IMR-90 (cell line): ENCODE measurements at regions not wholly inside any gene's neighbourhood (a gene's known extent, or its start where the extent isn't known, plus 50 kb on each side); places are given as distances from the start of the nearest gene placed in this dataset.

Experiments used
- BHLHE40 ChIP-seq: fragments of 150-350 bp; IDR thresholded peaks from 2 replicates; pipeline ENCODE4 v1.6.1; 2016; ENCODE audit warnings: mild to moderate bottlenecking, low read depth, low read length
- CEBPB ChIP-seq: IDR thresholded peaks from 2 replicates; pipeline ENCODE4 v1.6.1; 2012; ENCODE audit warnings: low read depth, low read length, improper control_type of control experiment
- CHD1 ChIP-seq: IDR thresholded peaks from 2 replicates; pipeline ENCODE4 v1.6.1; 2012; ENCODE audit warnings: low read depth, low read length, improper control_type of control experiment
- POLR2A ChIP-seq: IDR thresholded peaks from 2 replicates; pipeline ENCODE4 v1.6.1; 2012; ENCODE audit warnings: mild to moderate bottlenecking, low read depth, low read length
- RCOR1 ChIP-seq: IDR thresholded peaks from 2 replicates; pipeline ENCODE4 v1.6.1; 2012; ENCODE audit warnings: mild to moderate bottlenecking, low read length, improper control_type of control experiment; ENCODE audit not compliant: insufficient replicate concordance
- RFX5 ChIP-seq: IDR thresholded peaks from 2 replicates; pipeline ENCODE4 v1.8.0; 2012; ENCODE audit warnings: low read depth, mild to moderate bottlenecking, low read length, moderate library complexity
- SMC3 ChIP-seq: fragments of 150-350 bp; IDR thresholded peaks from 2 replicates; pipeline ENCODE4 v1.6.1; 2016; ENCODE audit warnings: low read depth, mild to moderate bottlenecking, antibody characterized with exemption, low read length, moderate library complexity
- TF ChIP-seq, protein P1 (sequence below): conservative IDR thresholded peaks from 2 replicates; pipeline ENCODE4 v1.5.1; 2012; ENCODE audit warnings: mild to moderate bottlenecking, low read depth, low read length, improper control_type of control experiment
- TF ChIP-seq, protein P2 (sequence below): fragments of 150-350 bp; IDR thresholded peaks from 2 replicates; pipeline ENCODE4 v1.6.1; 2017; ENCODE audit warnings: mild to moderate bottlenecking, antibody characterized with exemption, low read length, low read depth

DNA sequence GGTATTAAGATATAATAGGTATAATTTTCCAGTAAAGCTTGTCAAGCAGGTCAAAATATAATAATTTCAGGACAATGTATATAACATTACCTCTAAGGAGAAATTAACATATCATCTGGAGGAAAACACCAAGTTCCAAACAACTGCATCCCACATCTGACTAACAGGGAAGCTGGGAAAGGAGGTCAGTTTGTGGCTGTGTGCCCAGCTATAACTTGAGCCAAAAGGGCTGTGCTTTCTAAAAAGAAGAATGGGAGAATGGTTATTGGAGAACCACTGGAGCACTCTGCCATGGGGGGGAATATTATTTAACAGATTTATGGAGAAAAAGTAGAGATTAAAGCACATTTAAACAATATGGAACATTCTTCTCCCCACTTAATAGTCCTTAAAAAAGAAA is 390.6 kb upstream of the PKDCC start:
- TF ChIP-seq, protein P1, sequence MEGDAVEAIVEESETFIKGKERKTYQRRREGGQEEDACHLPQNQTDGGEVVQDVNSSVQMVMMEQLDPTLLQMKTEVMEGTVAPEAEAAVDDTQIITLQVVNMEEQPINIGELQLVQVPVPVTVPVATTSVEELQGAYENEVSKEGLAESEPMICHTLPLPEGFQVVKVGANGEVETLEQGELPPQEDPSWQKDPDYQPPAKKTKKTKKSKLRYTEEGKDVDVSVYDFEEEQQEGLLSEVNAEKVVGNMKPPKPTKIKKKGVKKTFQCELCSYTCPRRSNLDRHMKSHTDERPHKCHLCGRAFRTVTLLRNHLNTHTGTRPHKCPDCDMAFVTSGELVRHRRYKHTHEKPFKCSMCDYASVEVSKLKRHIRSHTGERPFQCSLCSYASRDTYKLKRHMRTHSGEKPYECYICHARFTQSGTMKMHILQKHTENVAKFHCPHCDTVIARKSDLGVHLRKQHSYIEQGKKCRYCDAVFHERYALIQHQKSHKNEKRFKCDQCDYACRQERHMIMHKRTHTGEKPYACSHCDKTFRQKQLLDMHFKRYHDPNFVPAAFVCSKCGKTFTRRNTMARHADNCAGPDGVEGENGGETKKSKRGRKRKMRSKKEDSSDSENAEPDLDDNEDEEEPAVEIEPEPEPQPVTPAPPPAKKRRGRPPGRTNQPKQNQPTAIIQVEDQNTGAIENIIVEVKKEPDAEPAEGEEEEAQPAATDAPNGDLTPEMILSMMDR: no peak
- TF ChIP-seq SMC3: no peak
- no peak for TF ChIP-seq CHD1
- no peak for TF ChIP-seq POLR2A
- no peak for TF ChIP-seq CEBPB
- TF ChIP-seq RFX5: no peak
- TF ChIP-seq BHLHE40: no peak
- TF ChIP-seq, protein P2, sequence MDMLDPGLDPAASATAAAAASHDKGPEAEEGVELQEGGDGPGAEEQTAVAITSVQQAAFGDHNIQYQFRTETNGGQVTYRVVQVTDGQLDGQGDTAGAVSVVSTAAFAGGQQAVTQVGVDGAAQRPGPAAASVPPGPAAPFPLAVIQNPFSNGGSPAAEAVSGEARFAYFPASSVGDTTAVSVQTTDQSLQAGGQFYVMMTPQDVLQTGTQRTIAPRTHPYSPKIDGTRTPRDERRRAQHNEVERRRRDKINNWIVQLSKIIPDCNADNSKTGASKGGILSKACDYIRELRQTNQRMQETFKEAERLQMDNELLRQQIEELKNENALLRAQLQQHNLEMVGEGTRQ: no peak
- no peak for TF ChIP-seq RCOR1
